Loucy (cell line): ENCODE measurements at regions not wholly inside any gene's neighbourhood (a gene's known extent, or its start where the extent isn't known, plus 50 kb on each side); places are given as distances from the start of the nearest gene placed in this dataset.

Source experiments
- H2AFZ ChIP-seq: fragments of 200-600 bp; sonication (generic); 2 replicates; pipeline ENCODE4 v1.6.0; 2016; ENCODE audit warnings: antibody characterized with exemption, mild to moderate bottlenecking, low read length, moderate library complexity
- H3F3A ChIP-seq: fragments of 200-600 bp; 2 replicates; pipeline ENCODE4 v1.6.0; 2016; ENCODE audit warnings: antibody characterized with exemption, low read depth, mild to moderate bottlenecking
- H3K27me3 ChIP-seq: fragments of 200-600 bp; sonication (generic); 2 replicates; pipeline ENCODE4 v1.6.1; 2014; ENCODE audit warnings: low read length, mild to moderate bottlenecking; ENCODE audit not compliant: insufficient read depth, poor library complexity, severe bottlenecking
- H3K36me3 ChIP-seq: fragments of 200-600 bp; sonication (generic); 2 replicates; pipeline ENCODE4 v1.6.1; 2016; ENCODE audit warnings: low read length; ENCODE audit not compliant: insufficient read depth
- H3K4me1 ChIP-seq: fragments of 200-600 bp; sonication (generic); 2 replicates; pipeline ENCODE4 v1.5.1; 2014; ENCODE audit warnings: low read length, mild to moderate bottlenecking; ENCODE audit not compliant: insufficient read depth, poor library complexity, severe bottlenecking
- H3K4me2 ChIP-seq: fragments of 200-600 bp; sonication (generic); 2 replicates; pipeline ENCODE4 v1.6.0; 2014; ENCODE audit warnings: antibody characterized with exemption, low read length, low read depth, mild to moderate bottlenecking; ENCODE audit not compliant: poor library complexity, severe bottlenecking
- H3K4me3 ChIP-seq: fragments of 200-600 bp; sonication (generic); 2 replicates; pipeline ENCODE4 v1.5.1; 2014; ENCODE audit warnings: low read length, mild to moderate bottlenecking, mixed read lengths; ENCODE audit not compliant: poor library complexity, severe bottlenecking
- H3K79me2 ChIP-seq: fragments of 200-600 bp; sonication (generic); 2 replicates; pipeline ENCODE4 v1.6.1; 2014; ENCODE audit warnings: low read length; ENCODE audit not compliant: insufficient read depth
- H3K9ac ChIP-seq: fragments of 200-600 bp; sonication (generic); 2 replicates; pipeline ENCODE4 v1.6.0; 2014; ENCODE audit warnings: mild to moderate bottlenecking, low read depth, low read length, moderate library complexity; ENCODE audit not compliant: poor library complexity, severe bottlenecking
- H3K9me2 ChIP-seq: fragments of 200-600 bp; sonication (generic); replicated peaks from 2 replicates; pipeline ENCODE4 v1.6.1; 2016; ENCODE audit warnings: low read depth, low read length, mixed read lengths
- H3K9me3 ChIP-seq: fragments of 200-600 bp; sonication (generic); 2 replicates; pipeline ENCODE4 v1.6.1; 2014; ENCODE audit warnings: mild to moderate bottlenecking, antibody characterized with exemption, low read length, low read depth; ENCODE audit not compliant: insufficient read depth
- H4K20me1 ChIP-seq: fragments of 200-600 bp; sonication (generic); 2 replicates; pipeline ENCODE4 v1.6.0; 2014; ENCODE audit warnings: antibody characterized with exemption, low read length, mild to moderate bottlenecking; ENCODE audit not compliant: insufficient read depth, poor library complexity, severe bottlenecking
- EZH2phosphoT487 ChIP-seq: fragments of 200-600 bp; IDR thresholded peaks from 2 replicates; pipeline ENCODE4 v1.6.1; 2018; ENCODE audit warnings: antibody characterized with exemption, mild to moderate bottlenecking, moderate library complexity, borderline replicate concordance
- TF ChIP-seq, protein P1 (sequence below): fragments of 200-600 bp; sonication (generic); conservative IDR thresholded peaks from 2 replicates; pipeline ENCODE4 v1.5.1; 2014; ENCODE audit warnings: mild to moderate bottlenecking, antibody characterized with exemption, low read length

DNA sequence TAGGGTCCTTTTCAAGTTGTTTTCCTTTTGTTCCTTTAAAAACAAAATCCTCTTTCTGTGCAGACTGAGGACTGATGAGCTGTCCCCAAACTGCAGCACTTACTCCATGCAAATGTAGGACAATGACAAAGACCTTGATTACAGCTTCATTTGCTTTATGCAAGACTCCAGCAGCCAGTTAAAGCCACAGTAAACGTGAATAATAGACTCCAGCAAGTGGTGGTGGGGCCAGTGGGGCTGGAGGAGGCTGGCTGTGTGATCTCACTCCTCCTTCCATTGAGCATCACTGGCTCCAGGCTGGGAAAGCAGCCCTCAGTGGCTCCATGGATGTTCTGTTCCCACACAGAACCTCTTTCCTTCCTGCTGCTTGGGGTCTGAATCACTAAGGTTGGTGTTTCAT, 306.0 kb upstream of the CELF4 start:
- H2AFZ ChIP-seq = no peak overlapping the region
- no peaks in the 10 kb centered on the region for H3K9me2 ChIP-seq
- H3K79me2 ChIP-seq = no peaks in the 10 kb centered on the region
- no peak for TF ChIP-seq EZH2phosphoT487
- no peaks in the 10 kb centered on the region for H3K27me3 ChIP-seq
- H3K9me3 ChIP-seq = no peaks in the 10 kb centered on the region; the same call in 1 of the 2 replicates
- no peaks in the 10 kb centered on the region for H3K36me3 ChIP-seq
- no peak overlapping the region for H3K4me2 ChIP-seq
- no peaks in the 10 kb centered on the region for H3K4me1 ChIP-seq
- no peak overlapping the region for H3K4me3 ChIP-seq
- H4K20me1 ChIP-seq = no peaks in the 10 kb centered on the region
- H3K9ac ChIP-seq = no peak overlapping the region
- H3F3A ChIP-seq = no peaks in the 10 kb centered on the region

DNA sequence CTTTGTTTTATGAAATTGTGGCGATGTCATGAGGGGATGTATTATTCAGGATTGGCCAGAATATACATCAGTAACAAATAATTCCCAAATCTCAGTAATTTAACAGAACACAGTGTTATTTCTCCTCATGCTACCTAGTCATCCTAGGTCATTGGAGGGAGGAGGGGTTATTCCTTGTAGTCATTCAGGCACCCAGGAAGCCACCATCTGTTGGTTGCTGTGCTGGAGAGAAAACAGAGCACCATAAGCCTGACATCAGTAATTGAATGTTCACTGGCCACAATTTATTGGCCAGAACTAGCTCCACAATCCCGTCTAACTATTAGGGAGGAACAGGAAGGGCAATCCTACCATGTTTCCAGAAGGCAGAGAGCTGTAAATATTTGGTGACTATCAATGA, 303.5 kb upstream of the CELF4 start:
- H3K9me2 ChIP-seq = no peaks in the 10 kb centered on the region
- H3K9ac ChIP-seq = no peak overlapping the region
- no peaks in the 10 kb centered on the region for H3K36me3 ChIP-seq
- no peaks in the 10 kb centered on the region for H3F3A ChIP-seq
- no peak overlapping the region for H2AFZ ChIP-seq
- no peaks in the 10 kb centered on the region for H3K4me1 ChIP-seq
- H3K9me3 ChIP-seq = no peaks in the 10 kb centered on the region; the same call in 1 of the 2 replicates
- H3K79me2 ChIP-seq = no peaks in the 10 kb centered on the region
- H3K4me3 ChIP-seq = no peak overlapping the region
- TF ChIP-seq, protein P1, sequence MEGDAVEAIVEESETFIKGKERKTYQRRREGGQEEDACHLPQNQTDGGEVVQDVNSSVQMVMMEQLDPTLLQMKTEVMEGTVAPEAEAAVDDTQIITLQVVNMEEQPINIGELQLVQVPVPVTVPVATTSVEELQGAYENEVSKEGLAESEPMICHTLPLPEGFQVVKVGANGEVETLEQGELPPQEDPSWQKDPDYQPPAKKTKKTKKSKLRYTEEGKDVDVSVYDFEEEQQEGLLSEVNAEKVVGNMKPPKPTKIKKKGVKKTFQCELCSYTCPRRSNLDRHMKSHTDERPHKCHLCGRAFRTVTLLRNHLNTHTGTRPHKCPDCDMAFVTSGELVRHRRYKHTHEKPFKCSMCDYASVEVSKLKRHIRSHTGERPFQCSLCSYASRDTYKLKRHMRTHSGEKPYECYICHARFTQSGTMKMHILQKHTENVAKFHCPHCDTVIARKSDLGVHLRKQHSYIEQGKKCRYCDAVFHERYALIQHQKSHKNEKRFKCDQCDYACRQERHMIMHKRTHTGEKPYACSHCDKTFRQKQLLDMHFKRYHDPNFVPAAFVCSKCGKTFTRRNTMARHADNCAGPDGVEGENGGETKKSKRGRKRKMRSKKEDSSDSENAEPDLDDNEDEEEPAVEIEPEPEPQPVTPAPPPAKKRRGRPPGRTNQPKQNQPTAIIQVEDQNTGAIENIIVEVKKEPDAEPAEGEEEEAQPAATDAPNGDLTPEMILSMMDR = no peak
- TF ChIP-seq EZH2phosphoT487 = no peak
- H3K27me3 ChIP-seq = no peaks in the 10 kb centered on the region
- H4K20me1 ChIP-seq = no peaks in the 10 kb centered on the region
- no peak overlapping the region for H3K4me2 ChIP-seq

DNA sequence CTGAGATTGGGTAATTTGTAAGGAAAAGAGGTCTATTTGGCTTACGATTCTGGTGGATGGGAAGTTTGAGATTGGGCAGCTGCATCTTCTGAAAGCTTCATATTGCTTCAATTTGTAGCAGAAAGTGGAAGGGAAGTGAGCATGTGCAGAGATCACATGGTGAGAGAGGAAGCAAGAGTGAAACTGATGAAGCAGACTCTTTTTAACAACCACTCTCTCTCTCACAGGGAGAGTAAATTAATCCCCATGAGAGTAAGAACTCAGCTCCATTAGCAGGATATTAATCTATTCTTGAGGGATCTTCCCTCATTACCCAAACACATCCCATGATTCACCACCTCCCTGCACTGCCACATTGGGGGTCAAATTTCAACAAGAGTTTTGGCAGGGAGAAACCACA, 298.5 kb upstream of the CELF4 start:
- no peaks in the 10 kb centered on the region for H3K4me1 ChIP-seq
- H2AFZ ChIP-seq = no peak overlapping the region
- H3K4me3 ChIP-seq = no peak overlapping the region
- no peaks in the 10 kb centered on the region for H3K27me3 ChIP-seq
- H3K36me3 ChIP-seq = no peaks in the 10 kb centered on the region
- no peaks in the 10 kb centered on the region for H3K79me2 ChIP-seq
- H3K4me2 ChIP-seq = no peak overlapping the region
- TF ChIP-seq EZH2phosphoT487 = no peak
- TF ChIP-seq, protein P1 = no peak
- no peaks in the 10 kb centered on the region for H3K9me2 ChIP-seq
- no peaks in the 10 kb centered on the region for H4K20me1 ChIP-seq
- no peaks in the 10 kb centered on the region for H3F3A ChIP-seq
- no peaks in the 10 kb centered on the region for H3K9me3 ChIP-seq
- no peak overlapping the region for H3K9ac ChIP-seq

DNA sequence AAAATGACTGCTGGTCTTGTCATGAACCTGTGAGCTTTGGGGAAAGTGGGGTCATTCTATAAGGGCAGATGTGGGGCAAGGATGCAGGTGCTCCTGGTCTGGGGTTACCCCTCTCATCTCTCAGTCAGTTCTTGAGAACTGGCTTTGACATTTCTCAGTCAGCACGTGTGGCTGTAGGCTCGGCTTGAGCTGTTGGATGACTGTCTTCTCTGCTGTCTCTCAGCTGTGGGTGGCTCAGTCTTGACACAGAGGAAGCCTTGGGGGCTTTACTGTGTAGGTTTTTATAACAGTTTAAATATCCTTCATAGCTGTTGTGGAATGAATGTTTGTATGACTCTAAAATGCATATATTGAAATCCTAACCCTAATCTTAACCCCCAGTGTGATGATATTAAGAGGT, 296.4 kb upstream of the CELF4 start:
- TF ChIP-seq EZH2phosphoT487 = no peak
- TF ChIP-seq, protein P1 = no peak
- no peaks in the 10 kb centered on the region for H3K9me2 ChIP-seq

More for the DNA sequence above, 296.4 kb upstream of the CELF4 start:
- Histone ChIP-seq H3K4me2 (no peak overlapping the region), H2AFZ (no peak overlapping the region), H3K27me3 (no peaks in the 10 kb centered on the region), H3K9ac (no peak overlapping the region), H3K4me3 (no peak overlapping the region), H4K20me1 (no peaks in the 10 kb centered on the region), H3K79me2 (no peaks in the 10 kb centered on the region), H3K9me3 (no peaks in the 10 kb centered on the region), H3K36me3 (no peaks in the 10 kb centered on the region), H3F3A (no peaks in the 10 kb centered on the region), H3K4me1 (no peaks in the 10 kb centered on the region)
